CD4-positive, alpha-beta T cell (primary cell): ENCODE measurements at regions not wholly inside any gene's neighbourhood (a gene's known extent, or its start where the extent isn't known, plus 50 kb on each side); places are given as distances from the start of the nearest gene placed in this dataset.

Experiments used
- ATAC-seq: fragments of 200-7000 bp; cut with Tn5 transposase; one replicate; pipeline ENCODE4 v1.10.0; 2022; ENCODE audit warnings: mild to moderate bottlenecking; ENCODE audit not compliant: poor library complexity
- CTCF ChIA-PET: fragments of 350-600 bp; sonication (Branson Sonifier 250); formaldehyde crosslinking; loops from one replicate; lab custom pipeline; 2021; ENCODE audit warnings: antibody characterized with exemption, inconsistent platforms; lab: Charles Lee
- POLR2A ChIA-PET: fragments of 350-600 bp; sonication (Branson Sonifier 250); formaldehyde crosslinking; loops from one replicate; lab custom pipeline; 2021; ENCODE audit warnings: antibody characterized with exemption, inconsistent platforms; lab: Charles Lee
- DNase-seq, 14 experiments: peaks; one replicate each; pipeline ENCODE4 v3.0.0-alpha.2; 2013 to 2020; ENCODE audit warnings: mixed read lengths in 2 of 14
- H3K27ac ChIP-seq, 2 donors: one replicate each; pipeline versions ENCODE4 v1.5.1 to v1.7.0; 2013; ENCODE audit warnings: low read length in 2 of 2, low read depth in 1 of 2, mild to moderate bottlenecking in 1 of 2
- H3K27me3 ChIP-seq, 2 experiments: 1 replicate in 1 of 2; 2 replicates in 1 of 2; pipeline versions ENCODE4 v1.6.1 to v1.7.0; 2013; ENCODE audit warnings: low read length in 2 of 2, control low read depth in 1 of 2, mild to moderate bottlenecking in 1 of 2, moderate library complexity in 1 of 2; ENCODE audit not compliant: insufficient read depth in 2 of 2, control insufficient read depth in 1 of 2
- H3K36me3 ChIP-seq: one replicate; pipeline ENCODE4 v1.6.1; 2013; ENCODE audit warnings: low read length, control low read depth; ENCODE audit not compliant: insufficient read depth
- H3K4me1 ChIP-seq: one replicate; pipeline ENCODE4 v1.6.1; 2013; ENCODE audit warnings: low read length, control low read depth; ENCODE audit not compliant: insufficient read depth
- H3K4me3 ChIP-seq: one replicate; pipeline ENCODE4 v1.5.1; 2013; ENCODE audit warnings: mild to moderate bottlenecking, low read length, moderate library complexity
- H3K9me3 ChIP-seq, 2 experiments: 1 replicate in 1 of 2; 2 replicates in 1 of 2; pipeline versions ENCODE4 v1.6.1 to v1.7.0; 2013; ENCODE audit warnings: low read length in 2 of 2, mild to moderate bottlenecking in 2 of 2, control low read depth in 1 of 2, moderate library complexity in 1 of 2; ENCODE audit not compliant: control insufficient read depth in 1 of 2, insufficient read depth in 1 of 2
- H3K27ac Mint-ChIP-seq: one replicate; pipeline ENCODE4 v1.8.0; 2020; ENCODE audit warnings: mixed read lengths
- H3K27me3 Mint-ChIP-seq: one replicate; pipeline ENCODE4 v1.8.0; 2021; ENCODE audit warnings: mixed read lengths
- H3K36me3 Mint-ChIP-seq: one replicate; pipeline ENCODE4 v1.8.0; 2021; ENCODE audit warnings: low read depth, mixed read lengths
- H3K4me1 Mint-ChIP-seq: one replicate; pipeline ENCODE4 v1.8.0; 2021; ENCODE audit warnings: low read depth, mixed read lengths
- H3K4me3 Mint-ChIP-seq: one replicate; pipeline ENCODE4 v1.8.0; 2020; ENCODE audit warnings: mild to moderate bottlenecking, mixed read lengths
- H3K9me3 Mint-ChIP-seq: one replicate; pipeline ENCODE4 v1.8.0; 2020; ENCODE audit warnings: mixed read lengths
- CTCF ChIP-seq: fragments of 200-600 bp; IDR thresholded peaks from one replicate; pipeline ENCODE4 v1.8.0; 2022; ENCODE audit warnings: antibody characterized with exemption, mild to moderate bottlenecking
- intact Hi-C, 2 experiments: fragments of 100-400 bp; cut with DNase I in 1 of 2; cut with micrococcal nuclease in 1 of 2; formaldehyde crosslinking; loops; one replicate each; pipeline versions ENCODE4 v1.15.1 to v1.9.0; 2023 to 2025; cut with DNase I, micrococcal nuclease

- Mint-ChIP-seq H3K9me3 (peaks cover 5% of the 10 kb centered on the region), H3K27ac (no peak overlapping the region), H3K4me1 (no peaks in the 10 kb centered on the region), H3K36me3 (no peaks in the 10 kb centered on the region), H3K4me3 (no peak overlapping the region), H3K27me3 (no peaks in the 10 kb centered on the region)
- DNase-seq (no peak), ATAC-seq (no peak)
- Histone ChIP-seq H3K36me3 (no peaks in the 10 kb centered on the region), H3K4me3 (no peak overlapping the region), H3K27ac (no peak overlapping the region), H3K4me1 (no peaks in the 10 kb centered on the region), H3K9me3 (no peaks in the 10 kb centered on the region), H3K27me3 (no peaks in the 10 kb centered on the region)
- TF ChIP-seq CTCF, result no peak
- ChIA-PET POLR2A (no interaction called here), CTCF (no interaction called here)
- intact Hi-C loops, result no loop called here
Observed at GRCh38 chr22:47775191-47775590, 1012.7 kb downstream of the TBC1D22A start.

- Mint-ChIP-seq H3K4me3 (no peak overlapping the region), H3K27me3 (peaks cover 3% of the 10 kb centered on the region), H3K27ac (no peak overlapping the region), H3K9me3 (peaks cover 8% of the 10 kb centered on the region), H3K4me1 (no peaks in the 10 kb centered on the region), H3K36me3 (no peaks in the 10 kb centered on the region)
- TF ChIP-seq CTCF, result no peak
- CTCF ChIA-PET, result no interaction called here
- Histone ChIP-seq H3K27me3 (no peaks in the 10 kb centered on the region), H3K36me3 (no peaks in the 10 kb centered on the region), H3K27ac (no peak overlapping the region), H3K4me1 (no peaks in the 10 kb centered on the region), H3K4me3 (no peak overlapping the region), H3K9me3 (no peaks in the 10 kb centered on the region)
- DNase-seq (no peak), ATAC-seq (no peak)
- POLR2A ChIA-PET, result no interaction called here
- intact Hi-C loops, result no loop called here
Observed at GRCh38 chr22:47773635-47774034, 1011.2 kb downstream of the TBC1D22A start.

- no peak for TF ChIP-seq CTCF
- H3K36me3 ChIP-seq, result no peaks in the 10 kb centered on the region
- H3K27ac ChIP-seq, result no peak overlapping the region
- no peak for DNase-seq
- H3K27me3 Mint-ChIP-seq, result peaks cover 5% of the 10 kb centered on the region
- H3K4me1 ChIP-seq, result no peaks in the 10 kb centered on the region
- H3K36me3 Mint-ChIP-seq, result no peaks in the 10 kb centered on the region
- H3K27ac Mint-ChIP-seq, result no peak overlapping the region
- no peak overlapping the region for H3K4me3 ChIP-seq
- H3K4me3 Mint-ChIP-seq, result no peak overlapping the region
- H3K27me3 ChIP-seq, result no peaks in the 10 kb centered on the region
- intact Hi-C loops, result no loop called here
- no peaks in the 10 kb centered on the region for H3K4me1 Mint-ChIP-seq
- ATAC-seq, result no peak
- H3K9me3 ChIP-seq, result no peaks in the 10 kb centered on the region
- H3K9me3 Mint-ChIP-seq, result peaks cover 9% of the 10 kb centered on the region
- POLR2A ChIA-PET, result no interaction called here
- CTCF ChIA-PET, result no interaction called here
Observed at GRCh38 chr22:47772864-47773263, 1010.4 kb downstream of the TBC1D22A start.
